GM20431 (cell line): ENCODE measurements at regions not wholly inside any gene's neighbourhood (a gene's known extent, or its start where the extent isn't known, plus 50 kb on each side); places are given as distances from the start of the nearest gene placed in this dataset.

Experiments used
- in situ Hi-C: fragments of 300-500 bp; cut with MseI, MboI; formaldehyde crosslinking; loops from one replicate; pipeline ENCODE4 v1.15.0; 2020; ENCODE audit warnings: low sequenced_read_pairs; ENCODE audit not compliant: unreplicated experiment

GRCh38 chr13:73943137-73943964, 190.9 kb downstream of the KLF12 start:
- in situ Hi-C loops: no loop called here

- in situ Hi-C loops: no loop called here
Observed at GRCh38 chr13:73941752-73942151, 192.5 kb downstream of the KLF12 start.

GRCh38 chr13:73940098-73940497, 194.1 kb downstream of the KLF12 start:
- in situ Hi-C loops: no loop called here

GRCh38 chr13:73939603-73940002, 194.6 kb downstream of the KLF12 start:
- in situ Hi-C loops: no loop called here

GRCh38 chr13:73939071-73939380, 195.2 kb downstream of the KLF12 start:
- in situ Hi-C loops: no loop called here

DNA sequence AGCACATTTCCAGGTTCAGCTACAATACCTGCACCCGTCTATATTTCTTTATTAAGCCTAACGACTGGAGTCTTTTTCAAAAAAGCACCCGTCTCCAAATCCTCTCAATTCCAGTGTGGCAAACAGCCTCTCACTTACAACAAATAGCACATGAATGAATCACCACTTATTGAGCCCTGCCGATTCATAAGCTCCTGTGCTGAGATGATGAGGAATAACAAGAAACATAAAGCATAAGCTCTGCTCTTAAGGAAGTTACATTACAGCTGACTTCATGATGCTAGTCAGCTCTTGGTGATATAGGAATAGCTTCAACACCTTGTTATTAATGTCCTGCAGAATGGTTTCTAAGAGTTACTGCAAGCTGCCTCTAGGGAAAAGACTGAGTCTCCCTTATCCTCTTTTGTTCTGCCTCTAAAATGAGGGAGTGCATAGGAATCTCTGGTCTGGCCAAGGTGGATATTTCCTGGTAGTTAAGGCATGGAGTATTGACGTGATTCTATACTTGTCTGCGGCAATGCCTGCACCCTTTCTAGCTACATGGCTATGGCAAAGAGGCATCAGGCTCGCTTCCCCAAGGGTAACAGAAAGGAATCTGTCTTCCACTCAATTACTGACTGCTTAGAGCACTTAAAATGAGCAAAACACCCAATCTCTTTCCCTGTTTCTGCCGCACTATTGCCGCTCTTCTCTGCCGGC, 195.7 kb downstream of the KLF12 start:
- in situ Hi-C loops: no loop called here

GRCh38 chr13:73937441-73937840, 196.8 kb downstream of the KLF12 start:
- in situ Hi-C loops: no loop called here

- in situ Hi-C loops: no loop called here
Observed at GRCh38 chr13:73935991-73936390, 198.2 kb downstream of the KLF12 start.

DNA sequence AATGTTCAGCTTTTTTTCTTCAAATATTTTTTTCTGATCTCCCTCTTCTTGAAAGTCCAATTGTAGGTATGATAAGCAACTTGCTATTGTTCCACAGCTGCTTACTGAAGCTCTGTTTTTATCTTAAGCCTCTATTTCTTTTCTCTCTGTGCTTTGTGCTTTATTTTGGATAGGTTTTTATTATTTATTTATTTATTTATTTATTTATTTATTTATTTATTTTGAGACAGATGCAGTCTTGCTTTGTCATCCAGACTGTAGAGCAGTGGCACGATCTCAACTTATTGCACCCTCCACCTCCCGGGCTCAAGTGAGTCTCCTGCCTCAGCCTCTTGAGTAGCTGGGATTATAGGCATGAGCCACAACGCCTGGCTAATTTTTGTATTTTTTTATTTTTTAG, 199.4 kb downstream of the KLF12 start:
- in situ Hi-C loops: no loop called here

GRCh38 chr13:73934215-73934641, 200.0 kb downstream of the KLF12 start:
- in situ Hi-C loops: no loop called here

GRCh38 chr13:73933795-73934194, 200.4 kb downstream of the KLF12 start:
- in situ Hi-C loops: no loop called here

GRCh38 chr13:73932091-73932490, 202.1 kb downstream of the KLF12 start:
- in situ Hi-C loops: no loop called here

GRCh38 chr13:73929287-73929932, 204.8 kb downstream of the KLF12 start:
- in situ Hi-C loops: no loop called here

- in situ Hi-C loops: no loop called here
Observed at GRCh38 chr13:73924607-73925006, 209.6 kb downstream of the KLF12 start.

DNA sequence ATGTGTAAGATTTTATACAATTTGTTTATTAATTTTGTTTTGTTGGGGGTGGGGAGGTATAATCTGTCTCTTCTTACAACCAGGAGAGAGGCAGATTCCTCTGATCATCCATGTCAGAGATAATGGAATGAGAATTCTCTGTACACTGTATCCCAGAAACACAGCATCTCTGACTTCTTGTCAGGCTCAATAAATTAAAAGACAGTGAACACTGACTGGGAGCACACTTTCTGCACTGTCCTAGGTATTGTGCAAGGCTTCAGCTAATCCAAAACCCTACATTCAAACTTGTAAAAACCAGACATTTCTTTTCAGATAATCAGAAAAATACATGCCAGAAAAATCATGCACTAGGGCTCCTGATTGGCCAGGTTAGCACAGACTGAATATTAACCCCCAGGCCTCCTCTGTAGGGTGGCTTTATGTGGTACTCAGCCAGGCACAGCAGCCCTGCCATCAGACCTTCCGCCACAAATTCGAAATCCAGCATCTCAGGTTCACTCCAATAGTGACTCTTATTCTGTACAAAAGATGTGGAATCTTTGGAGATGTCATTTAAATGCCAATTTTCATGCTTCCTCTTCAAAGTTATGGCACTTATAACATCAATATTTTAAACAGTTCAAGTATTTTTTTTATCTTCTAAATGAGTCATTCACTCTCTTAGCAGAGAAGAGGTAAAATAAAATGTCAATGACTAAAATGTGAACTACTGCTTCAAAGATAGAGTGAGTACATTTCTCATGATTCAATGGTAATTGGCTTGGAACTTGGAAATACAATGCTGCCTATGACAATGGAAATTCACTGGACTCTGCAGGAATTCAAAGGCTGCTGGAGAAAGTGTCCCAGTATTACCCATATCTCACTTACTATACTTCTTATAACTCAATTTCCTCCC, 211.5 kb downstream of the KLF12 start:
- in situ Hi-C loops: no loop called here

GRCh38 chr13:73918691-73919090, 215.5 kb downstream of the KLF12 start:
- in situ Hi-C loops: no loop called here

DNA sequence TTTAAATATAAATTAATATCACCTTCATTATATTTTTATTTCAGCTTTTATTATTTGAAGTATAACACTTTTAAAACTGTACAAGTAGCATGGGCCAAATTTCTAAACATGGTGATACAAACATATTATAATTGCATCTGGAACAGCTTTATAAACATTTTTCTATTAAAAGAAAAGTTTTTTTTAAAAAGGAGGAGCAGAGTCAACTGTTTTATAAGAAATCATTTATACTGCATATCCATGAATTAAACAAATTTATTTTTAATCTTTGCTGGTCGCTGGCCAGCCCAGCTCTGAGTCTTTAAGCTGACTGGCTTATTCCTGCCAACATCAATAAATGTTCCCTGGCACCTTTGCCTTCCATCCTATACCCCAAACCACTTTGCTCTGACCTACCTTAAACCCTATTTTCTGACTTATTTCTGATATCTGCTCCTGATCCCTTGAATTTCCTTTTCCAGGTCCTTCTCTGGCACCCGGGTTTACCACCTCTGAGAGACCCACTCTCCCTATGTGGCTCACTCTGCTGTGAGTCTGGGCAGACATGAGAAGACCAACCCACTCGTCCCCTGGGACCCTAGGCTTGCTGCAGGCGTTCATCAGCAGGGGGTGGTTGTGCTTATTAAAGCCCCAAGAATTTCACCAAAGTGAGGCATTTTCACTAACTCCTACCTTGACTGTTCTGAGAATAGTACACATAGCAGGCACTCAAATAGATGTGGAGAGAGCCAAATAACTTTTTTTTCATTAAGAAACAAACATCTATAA, 220.3 kb downstream of the KLF12 start:
- in situ Hi-C loops: no loop called here

GRCh38 chr13:73913079-73913740, 221.0 kb downstream of the KLF12 start:
- in situ Hi-C loops: no loop called here

- in situ Hi-C loops: no loop called here
Observed at GRCh38 chr13:73911361-73911760, 222.8 kb downstream of the KLF12 start.
